ENCODE measurements at regions not wholly inside any gene's neighbourhood (a gene's known extent, or its start where the extent isn't known, plus 50 kb on each side); places are given as distances from the start of the nearest gene placed in this dataset.
"Not testable (repeated sequence)": the region's sequence is repeated elsewhere in the genome, so short reads cannot be mapped to it uniquely, and the experiment has no call there.

- DNase-seq, result no peak
These were observed 147.1 kb upstream of the PRSS1 start for GRCh38 chr7:142602183-142602582.

DNA sequence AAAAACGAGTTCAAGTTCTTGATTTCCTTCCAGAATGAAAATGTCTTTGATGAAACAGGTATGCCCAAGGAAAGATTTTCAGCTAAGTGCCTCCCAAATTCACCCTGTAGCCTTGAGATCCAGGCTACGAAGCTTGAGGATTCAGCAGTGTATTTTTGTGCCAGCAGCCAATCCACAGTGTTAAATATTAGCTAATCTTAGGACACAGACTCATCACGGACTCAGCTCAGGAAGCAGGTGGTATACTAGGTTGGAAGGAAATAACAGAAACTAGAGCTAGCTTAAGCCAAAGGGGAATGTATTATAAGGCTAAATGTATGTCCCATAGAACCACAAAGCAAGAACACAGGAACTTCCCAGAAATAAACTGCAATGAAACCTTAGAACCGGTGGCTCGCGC lies 151.0 kb upstream of the PRSS1 start:
- DNase-seq, result no peak

- DNase-seq, result no peak
These were observed 151.7 kb upstream of the PRSS1 start for GRCh38 chr7:142597547-142597946.

GRCh38 chr7:142595816-142596516 lies 153.3 kb upstream of the PRSS1 start:
- no peak for DNase-seq

DNA sequence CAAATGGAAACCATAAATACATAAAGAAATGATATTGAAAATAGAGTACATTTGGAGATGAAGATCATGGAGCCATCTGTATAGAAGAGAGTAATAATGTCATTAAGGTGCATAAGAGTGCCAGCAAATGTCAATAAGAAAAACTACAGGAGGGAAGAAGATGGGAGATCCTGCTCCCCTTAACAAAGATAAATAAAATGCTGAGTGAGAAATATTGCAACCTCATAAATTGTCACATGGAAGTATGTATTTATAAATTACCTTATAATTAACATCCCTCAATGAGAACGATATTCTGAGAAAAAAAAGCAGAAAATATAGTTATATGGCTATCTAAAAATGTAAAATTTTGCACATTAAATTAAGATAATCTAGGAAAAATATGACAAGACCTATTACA lies 155.2 kb upstream of the PRSS1 start:
- DNase-seq, result no peak

DNA sequence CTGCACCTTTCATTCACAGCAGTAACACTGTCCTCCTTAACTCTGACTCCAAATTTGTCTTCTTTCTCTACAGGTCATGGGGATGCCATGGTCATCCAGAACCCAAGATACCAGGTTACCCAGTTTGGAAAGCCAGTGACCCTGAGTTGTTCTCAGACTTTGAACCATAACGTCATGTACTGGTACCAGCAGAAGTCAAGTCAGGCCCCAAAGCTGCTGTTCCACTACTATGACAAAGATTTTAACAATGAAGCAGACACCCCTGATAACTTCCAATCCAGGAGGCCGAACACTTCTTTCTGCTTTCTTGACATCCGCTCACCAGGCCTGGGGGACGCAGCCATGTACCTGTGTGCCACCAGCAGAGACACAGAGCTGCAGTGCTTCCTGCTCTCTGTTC lies 156.2 kb upstream of the PRSS1 start:
- no peak for DNase-seq

DNA sequence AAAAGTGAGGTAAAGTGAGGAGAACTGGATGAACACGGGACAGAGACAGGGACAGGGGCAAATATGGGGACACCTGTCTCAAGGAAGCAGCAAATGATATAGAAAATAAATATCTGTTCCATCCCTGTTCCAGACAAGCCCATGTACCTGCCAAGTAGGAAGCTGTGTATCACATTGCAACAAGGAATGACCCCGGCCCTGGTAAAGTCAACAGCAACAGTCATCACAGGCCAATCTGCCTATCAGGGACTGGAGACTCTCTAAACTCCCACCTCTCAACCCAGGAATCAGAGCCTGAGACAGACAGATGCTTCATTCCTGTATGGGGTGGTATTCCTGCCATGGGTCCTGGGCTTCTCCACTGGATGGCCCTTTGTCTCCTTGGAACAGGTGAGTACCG lies 156.6 kb upstream of the PRSS1 start:
- no peak for DNase-seq

GRCh38 chr7:142592231-142592630 lies 157.0 kb upstream of the PRSS1 start:
- no peak for DNase-seq

GRCh38 chr7:142590830-142591457 lies 158.3 kb upstream of the PRSS1 start:
- no peak for DNase-seq

- no peak for DNase-seq
These were observed 159.2 kb upstream of the PRSS1 start for GRCh38 chr7:142590077-142590476.

DNA sequence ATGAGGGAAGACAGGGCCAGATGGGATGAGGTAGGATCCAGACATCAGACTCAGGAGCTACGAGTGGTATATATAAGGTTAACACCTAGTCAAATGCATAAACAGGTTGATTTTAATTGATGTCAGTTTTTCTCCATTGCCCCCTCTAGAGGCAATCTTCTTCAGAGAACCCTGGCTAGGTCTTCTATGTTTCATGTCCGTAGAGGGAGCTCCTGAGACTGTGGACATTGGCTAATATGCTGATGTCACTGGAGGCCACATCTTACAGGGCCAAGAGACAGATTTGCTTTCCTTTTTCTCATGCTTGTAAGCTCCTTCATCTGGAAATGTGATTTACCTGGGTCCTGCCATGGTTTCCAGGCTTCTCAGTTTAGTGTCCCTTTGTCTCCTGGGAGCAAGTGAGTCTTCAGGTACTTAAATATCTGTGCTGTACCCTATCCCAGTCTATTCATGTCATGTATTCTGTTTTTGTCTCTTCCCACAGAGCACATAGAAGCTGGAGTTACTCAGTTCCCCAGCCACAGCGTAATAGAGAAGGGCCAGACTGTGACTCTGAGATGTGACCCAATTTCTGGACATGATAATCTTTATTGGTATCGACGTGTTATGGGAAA lies 161.6 kb upstream of the PRSS1 start:
- no peak for DNase-seq

GRCh38 chr7:142586611-142587010 lies 162.7 kb upstream of the PRSS1 start:
- DNase-seq, result no peak

- no peak for DNase-seq
These were observed 163.8 kb upstream of the PRSS1 start for GRCh38 chr7:142585425-142585824.

GRCh38 chr7:142584765-142585164 lies 164.5 kb upstream of the PRSS1 start:
- DNase-seq, result no peak

DNA sequence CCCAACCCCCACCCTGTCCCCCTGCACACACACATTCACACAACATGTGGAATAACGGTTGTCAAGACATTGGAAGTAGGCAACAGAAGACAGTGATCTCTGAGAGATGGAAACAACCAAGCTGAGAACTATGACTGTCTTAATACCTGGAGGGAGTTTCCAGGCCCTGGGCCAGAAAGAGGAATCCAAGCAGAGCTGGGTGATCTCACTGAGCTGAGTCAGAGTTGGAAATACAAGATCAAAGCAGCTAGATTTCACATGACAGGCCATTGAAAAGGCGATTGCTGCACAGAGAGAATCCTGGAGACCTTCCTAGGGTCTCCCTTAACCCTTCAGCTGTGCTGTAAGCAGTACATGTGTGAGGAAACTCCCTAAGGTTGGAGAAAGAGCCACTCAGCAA lies 165.8 kb upstream of the PRSS1 start:
- no peak for DNase-seq

DNA sequence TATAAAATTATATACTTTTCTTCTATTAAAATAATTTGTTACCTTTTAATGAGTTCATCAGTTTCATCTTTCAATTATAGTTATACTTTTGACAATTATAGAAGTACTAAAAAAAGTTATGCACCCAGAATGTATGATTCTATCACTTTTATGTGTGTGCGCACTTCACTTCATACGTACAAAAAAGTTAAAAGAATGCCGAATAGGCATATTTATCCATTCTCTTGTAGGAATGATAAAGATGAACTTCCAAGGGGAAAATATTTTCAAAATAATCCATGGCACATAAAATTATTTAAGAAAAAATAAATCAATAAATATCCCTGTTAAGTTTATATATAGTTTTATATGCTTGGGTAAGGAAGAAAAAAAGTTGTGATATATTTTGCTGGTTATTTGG lies 166.9 kb upstream of the PRSS1 start:
- no peak for DNase-seq

DNA sequence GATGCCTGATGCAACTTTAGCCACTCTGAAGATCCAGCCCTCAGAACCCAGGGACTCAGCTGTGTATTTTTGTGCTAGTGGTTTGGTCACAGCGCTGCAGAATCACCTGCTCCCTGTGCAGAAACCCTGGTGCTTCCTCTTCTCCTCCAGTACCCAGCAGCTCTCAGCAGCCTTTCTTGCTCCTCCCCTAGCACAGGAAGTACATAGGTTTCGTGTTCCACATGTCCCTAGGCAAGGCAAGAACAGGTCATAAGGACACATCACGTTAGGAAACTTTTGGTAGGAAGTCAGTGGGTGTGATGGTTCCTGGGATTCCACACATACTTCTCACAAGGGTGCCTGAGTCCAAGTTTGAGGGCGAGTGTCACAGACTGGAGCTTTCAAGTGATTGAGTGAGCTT lies 167.9 kb upstream of the PRSS1 start:
- no peak for DNase-seq

GRCh38 chr7:142579946-142580345 lies 169.3 kb upstream of the PRSS1 start:
- DNase-seq, result no peak

DNA sequence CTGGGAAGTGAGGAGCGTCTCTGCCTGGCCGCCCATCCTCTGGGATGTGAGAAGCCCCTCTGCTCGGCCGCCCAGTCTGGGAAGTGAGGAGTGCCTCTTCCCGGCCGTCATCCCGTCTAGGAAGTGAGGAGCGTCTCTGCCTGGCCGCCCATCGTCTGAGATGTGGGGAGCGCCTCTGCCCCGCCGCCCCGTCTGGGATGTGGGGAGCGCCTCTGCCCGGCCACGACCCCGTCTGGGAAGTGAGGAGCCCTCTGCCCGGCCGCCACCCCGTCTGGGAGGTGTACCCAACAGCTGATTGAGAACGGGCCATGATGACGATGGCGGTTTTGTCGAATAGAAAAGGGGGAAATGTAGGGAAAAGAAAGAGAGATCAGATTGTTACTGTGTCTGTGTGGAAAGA lies 173.9 kb upstream of the PRSS1 start:
- DNase-seq, result not testable (repeated sequence)

- DNase-seq, result no peak
These were observed 177.7 kb upstream of the PRSS1 start for GRCh38 chr7:142571581-142571980.

- DNase-seq, result no peak
These were observed 179.4 kb upstream of the PRSS1 start for GRCh38 chr7:142569851-142570250.

- DNase-seq, result no peak
These were observed 180.7 kb upstream of the PRSS1 start for GRCh38 chr7:142568435-142569097.

GRCh38 chr7:142567201-142568075 lies 181.8 kb upstream of the PRSS1 start:
- DNase-seq, result no peak
